Left ventricle myocardium superior (tissue), 1 donor: ENCODE measurements at regions not wholly inside any gene's neighbourhood (a gene's known extent, or its start where the extent isn't known, plus 50 kb on each side); places are given as distances from the start of the nearest gene placed in this dataset.
A peak's percentile ranks its signal among the peaks of the same experiment; 100 is the strongest.
"Not testable (repeated sequence)": the region's sequence is repeated elsewhere in the genome, so short reads cannot be mapped to it uniquely, and the experiment has no call there.

ENCODE experiments used
- ATAC-seq: fragments of 200-7000 bp; cut with Tn5 transposase; one replicate; pipeline ENCODE4 v1.9.1; 2020; ENCODE audit warnings: mild to moderate bottlenecking, moderate library complexity
- DNase-seq: peaks from one replicate; pipeline ENCODE4 v3.0.0-alpha.2; 2020
- intact Hi-C: fragments of 100-400 bp; cut with micrococcal nuclease; formaldehyde crosslinking; loops from one replicate; pipeline ENCODE4 v1.11.0; 2022
- donor health status: DM: no; HTN: yes; CAD: no; lungs with severe emphysema.

GRCh38 chr17:70484050-70484449, 314.7 kb downstream of the KCNJ2 start:
- ATAC-seq (no peak), DNase-seq (no peak)
- intact Hi-C loops = no loop called here

GRCh38 chr17:70484496-70484895, 315.2 kb downstream of the KCNJ2 start:
- DNase-seq (no peak), ATAC-seq (no peak)
- intact Hi-C loops = no loop called here

- DNase-seq (no peak), ATAC-seq (no peak)
- intact Hi-C loops = no loop called here
These were observed 323.0 kb downstream of the KCNJ2 start for GRCh38 chr17:70492368-70492767.

DNA sequence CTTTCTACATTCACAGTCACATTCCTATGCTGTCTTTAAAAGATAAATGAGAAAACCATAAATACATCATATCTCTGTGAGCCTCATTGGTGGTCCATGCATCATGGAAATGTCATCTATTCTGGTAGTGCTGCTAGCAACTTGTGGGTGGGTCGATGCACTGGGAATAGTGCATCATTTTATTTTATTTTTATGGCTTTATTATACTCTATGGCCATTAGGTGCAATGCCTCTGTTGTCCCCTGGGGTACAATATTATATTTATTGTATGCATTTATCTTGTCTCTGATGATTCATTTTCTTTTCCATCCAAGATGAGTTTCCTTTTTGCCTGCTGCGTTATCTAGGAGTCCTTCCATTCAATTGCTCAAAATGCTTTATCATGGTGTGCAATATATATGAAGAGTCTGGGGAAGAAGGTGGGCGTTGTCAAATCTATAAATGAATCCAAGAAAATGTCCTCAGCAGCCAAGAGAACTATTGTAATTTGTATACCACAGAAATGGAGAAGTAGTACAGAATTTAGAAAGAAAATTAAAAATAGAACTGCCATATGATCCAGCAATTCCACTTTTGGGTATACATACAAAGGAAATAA, 324.0 kb downstream of the KCNJ2 start:
- intact Hi-C loops = no loop called here
- DNase-seq (no peak), ATAC-seq (no peak)

DNA sequence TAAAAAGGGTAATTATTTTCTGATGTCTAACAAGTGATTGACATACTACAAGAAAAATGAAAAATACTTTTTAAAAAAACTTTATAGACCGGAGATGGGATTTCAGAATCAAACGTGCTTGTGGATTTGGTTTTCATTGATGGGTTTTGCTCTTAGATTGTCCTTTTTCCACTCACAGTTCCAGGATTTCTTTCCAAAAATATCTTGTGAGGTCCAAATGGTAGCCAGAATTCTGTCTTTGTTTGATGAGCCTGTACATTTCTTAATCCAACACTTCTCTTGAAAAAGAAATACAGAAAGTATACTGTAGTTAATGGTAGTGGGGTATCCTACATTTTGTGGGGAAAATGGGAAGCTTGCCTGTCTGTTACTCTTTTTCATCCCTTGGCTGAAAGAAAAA, 329.3 kb downstream of the KCNJ2 start:
- intact Hi-C loops = no loop called here
- no peak for ATAC-seq
- DNase-seq = no peak

DNA sequence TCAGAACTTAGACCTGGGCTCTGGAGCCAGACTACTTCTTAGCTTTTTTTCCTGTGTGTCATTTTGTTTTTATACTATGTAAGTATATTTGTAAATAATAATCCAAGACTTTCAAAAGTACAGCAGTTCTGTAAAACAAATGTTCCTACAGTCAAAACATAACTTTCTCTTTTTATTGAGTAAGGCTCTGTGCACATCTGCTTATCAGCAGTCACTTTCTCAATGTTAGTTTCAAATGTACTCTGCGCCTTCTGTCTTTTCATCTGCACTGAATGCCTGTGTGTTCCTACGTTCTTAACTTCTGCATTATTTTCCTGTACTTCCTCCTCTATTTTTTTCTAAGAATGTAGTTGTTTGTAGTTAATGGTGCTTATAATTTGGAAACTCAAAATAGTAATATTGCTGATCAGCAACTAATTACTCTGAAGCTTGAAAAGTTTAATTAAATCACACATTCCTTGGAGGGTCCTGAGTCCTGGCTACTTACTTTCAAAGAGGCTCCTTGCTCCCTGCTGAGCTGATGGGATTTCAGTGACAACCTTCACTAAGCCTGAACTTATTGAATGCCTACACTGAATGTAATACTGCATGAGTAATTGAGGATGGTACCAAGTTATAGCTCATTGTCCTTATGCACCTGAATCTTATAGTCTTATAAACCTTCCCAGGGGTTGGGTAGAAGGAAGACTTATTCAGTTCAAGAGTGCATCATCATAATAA, 329.9 kb downstream of the KCNJ2 start:
- ATAC-seq = peak; percentile 62
- DNase-seq = no peak
- intact Hi-C loops = no loop called here

DNA sequence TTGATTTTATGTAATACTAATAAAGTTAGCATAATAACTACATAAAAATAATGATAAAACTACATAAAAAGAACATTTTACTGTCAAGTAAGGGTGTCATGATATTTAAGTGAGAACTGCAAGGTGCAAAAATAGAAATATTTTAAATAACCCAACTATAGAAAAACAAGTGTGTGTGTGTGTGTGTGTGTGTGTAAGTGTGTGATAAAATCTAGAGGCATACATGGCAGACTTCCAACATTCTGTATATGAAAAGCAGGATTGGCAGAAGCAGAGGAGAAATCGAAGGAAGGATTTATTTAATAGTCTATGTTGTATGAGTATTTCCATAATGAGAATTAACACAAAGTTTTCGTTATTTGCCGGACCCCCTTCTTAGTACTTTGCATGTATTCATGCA, 334.1 kb downstream of the KCNJ2 start:
- intact Hi-C loops = no loop called here
- no peak for DNase-seq
- ATAC-seq = no peak

GRCh38 chr17:70510288-70510687, 341.0 kb downstream of the KCNJ2 start:
- intact Hi-C loops = no loop called here
- DNase-seq = no peak
- no peak for ATAC-seq

DNA sequence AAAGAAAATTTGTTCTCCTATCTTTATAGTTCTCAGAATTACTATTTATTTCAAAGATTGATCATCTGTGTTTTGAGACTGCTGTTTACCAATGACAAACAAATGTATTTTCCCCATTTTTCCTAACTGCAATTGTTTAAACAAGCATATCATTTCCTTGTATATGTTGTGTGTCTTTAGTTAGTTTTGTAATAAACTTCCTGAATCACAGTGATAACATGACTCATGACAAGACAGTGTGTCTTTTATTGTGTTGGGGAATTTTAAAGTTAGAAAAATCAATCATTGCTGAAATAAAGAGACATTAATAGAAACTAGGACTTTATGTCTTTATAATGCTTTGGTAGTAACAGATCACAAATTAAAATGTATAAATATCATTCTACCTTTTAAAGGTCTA, 348.5 kb downstream of the KCNJ2 start:
- no peak for ATAC-seq
- intact Hi-C loops = no loop called here
- no peak for DNase-seq

- ATAC-seq (no peak), DNase-seq (no peak)
- intact Hi-C loops = no loop called here
These were observed 350.0 kb downstream of the KCNJ2 start for GRCh38 chr17:70519300-70519699.

GRCh38 chr17:70520447-70520846, 351.1 kb downstream of the KCNJ2 start:
- intact Hi-C loops = no loop called here
- no peak for ATAC-seq
- no peak for DNase-seq

GRCh38 chr17:70520956-70521355, 351.6 kb downstream of the KCNJ2 start:
- ATAC-seq (no peak), DNase-seq (no peak)
- intact Hi-C loops = no loop called here

DNA sequence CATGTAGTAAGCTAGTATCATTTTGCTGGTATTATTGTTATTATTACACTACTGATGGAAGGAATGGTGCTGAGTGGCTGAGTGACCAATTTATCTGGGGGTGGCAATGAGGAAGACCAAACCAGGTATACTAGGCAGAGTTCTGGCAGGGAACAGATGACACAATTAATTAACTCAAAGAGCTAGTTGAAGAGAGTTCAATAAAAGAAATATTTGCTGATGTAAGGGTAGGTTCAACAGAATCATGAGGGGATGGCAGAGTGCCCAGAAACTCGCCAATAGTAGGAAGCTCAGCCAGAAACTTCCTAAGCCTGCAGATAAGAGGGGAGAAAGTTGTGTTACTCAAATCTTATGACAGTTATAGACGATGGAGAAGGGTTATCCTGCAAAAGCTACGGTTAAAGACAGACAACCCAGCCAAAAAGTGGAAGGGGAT, 352.5 kb downstream of the KCNJ2 start:
- DNase-seq (peak; percentile 62), ATAC-seq (peak; percentile 89)
- intact Hi-C loops = no loop called here

DNA sequence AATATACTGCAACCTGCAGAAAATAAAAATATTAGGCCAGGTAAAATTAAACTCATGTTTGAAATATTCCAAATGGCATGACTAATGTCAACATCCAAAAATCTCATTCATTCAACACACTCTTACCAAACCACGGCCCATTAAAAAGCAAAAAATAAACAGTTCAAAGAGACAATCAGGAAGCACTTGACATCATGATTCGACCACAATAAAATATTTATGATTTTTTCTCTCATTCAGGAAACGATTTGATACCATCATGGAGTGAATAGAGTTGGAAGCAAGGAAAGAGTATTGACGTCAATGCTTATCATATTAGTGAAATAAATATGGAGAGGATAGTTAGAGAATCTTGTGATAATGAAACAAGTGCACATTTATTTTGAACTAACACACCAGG, 354.1 kb downstream of the KCNJ2 start:
- DNase-seq (no peak), ATAC-seq (no peak)
- intact Hi-C loops = no loop called here

DNA sequence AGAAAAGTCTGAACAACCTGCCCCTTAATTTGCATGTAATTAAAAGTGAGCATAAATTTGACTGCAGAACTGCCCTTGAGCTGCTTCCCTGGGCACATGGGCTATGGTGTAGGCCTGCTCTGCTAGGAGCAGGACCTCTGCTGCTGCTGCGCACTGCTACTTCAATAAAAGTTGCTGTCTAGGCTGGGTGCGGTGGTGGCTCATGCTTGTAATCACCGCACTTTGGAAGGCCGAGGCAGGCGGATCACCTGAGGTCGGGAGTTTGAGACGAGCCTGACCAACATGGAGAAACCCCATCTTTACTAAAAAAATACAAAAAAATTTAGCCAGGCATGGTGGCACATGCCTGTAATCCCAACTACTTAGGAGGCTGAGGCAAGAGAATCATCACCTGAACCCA, 355.7 kb downstream of the KCNJ2 start:
- DNase-seq, intact Hi-C loops, ATAC-seq: not testable (repeated sequence)

DNA sequence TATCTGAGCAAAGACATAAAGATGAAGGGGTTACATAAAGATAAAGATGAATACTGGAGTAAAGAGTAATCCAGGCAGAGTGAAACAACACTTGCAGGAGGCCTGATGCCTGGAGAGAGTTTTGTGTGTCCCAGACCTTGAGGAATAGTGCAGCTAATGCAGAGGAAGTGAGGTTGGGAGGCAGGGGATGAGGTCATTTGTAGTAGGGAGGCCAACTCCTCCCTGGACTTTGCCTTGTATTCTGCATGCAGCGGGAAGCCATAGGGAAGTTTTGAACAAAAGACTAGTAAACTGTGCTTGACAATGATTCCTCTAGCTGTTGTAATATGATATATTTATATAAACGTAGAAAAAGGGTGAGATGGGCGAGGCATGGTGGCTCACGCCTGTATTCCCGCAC, 356.6 kb downstream of the KCNJ2 start:
- intact Hi-C loops = no loop called here
- ATAC-seq (no peak), DNase-seq (no peak)

GRCh38 chr17:70527364-70527888, 358.1 kb downstream of the KCNJ2 start:
- DNase-seq = no peak
- peak; percentile 90 for ATAC-seq
- intact Hi-C loops = no loop called here

DNA sequence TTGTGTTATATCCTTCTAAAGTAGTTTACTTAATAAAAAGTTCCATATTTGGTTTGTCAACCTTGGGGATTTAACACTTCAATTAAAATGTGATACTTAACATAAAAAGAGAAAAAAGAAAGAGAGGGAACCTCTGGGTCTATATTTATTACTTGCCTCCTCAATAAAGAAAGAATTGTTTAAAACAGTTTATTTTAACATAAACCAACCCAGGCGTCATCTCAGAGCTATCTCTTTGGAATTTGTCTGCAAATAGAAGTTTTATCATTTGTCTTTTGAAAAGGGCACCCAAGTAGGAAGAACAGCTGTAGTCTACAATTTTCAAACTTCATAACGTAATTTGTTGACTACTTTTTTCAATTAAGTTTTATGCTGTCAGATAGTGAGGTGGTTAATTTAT, 364.1 kb downstream of the KCNJ2 start:
- DNase-seq = no peak
- intact Hi-C loops = no loop called here
- ATAC-seq = no peak

DNA sequence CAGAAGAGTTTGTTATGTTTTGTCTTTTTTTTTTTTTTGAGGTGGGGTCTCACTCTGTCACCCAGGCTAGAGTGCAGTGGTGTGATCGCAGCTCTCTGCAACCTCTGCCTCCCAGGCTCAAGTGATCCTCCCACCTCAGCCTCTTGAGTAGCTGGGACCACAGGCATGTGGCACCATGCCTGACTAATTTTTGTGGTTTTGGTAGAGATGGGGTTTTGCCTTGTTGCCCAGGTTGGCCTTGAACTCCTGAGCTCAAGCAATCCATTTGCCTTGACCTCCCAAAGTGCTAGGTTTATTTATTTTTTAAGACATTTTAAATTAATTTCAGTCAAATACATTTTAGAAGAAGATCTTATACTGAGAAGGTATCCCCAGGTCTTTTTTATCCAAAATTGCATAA, 366.7 kb downstream of the KCNJ2 start:
- intact Hi-C loops = no loop called here
- DNase-seq = no peak
- no peak for ATAC-seq

DNA sequence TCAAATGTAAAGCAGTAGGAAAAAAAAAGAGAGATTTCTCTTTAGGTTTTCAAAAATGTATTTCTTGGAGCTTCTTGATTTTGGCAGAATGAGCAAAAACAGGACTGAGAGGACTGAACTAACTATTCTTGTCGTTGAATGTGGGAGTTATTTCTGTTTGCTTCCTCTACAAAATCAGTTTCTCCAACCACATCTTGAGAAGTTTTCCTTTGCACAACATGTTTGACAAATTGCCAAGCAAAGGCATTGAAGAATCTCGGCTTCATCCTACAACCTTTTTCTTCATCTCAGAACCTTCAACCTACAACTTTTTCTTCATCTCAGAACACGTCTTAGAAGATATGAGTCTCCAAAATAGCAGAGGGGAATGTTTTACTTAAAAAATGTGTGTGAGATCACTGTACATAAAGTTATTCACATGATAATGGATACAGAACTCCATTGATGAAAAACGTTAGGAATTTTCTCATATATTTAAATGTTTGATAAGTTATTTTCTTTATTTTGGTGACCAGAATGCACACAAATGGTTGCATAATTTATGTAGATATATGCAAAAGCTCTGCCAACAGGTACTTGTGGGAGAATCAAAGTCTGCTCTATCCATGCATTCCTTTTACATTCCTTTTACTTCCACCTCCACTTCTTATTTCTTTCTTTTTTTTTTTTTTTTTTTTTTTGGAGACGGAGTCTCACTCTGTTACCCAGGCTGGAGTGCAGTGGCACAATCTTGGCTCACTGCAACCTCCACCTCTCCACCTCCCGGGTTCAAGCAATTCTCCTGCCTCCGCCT, 370.0 kb downstream of the KCNJ2 start:
- ATAC-seq (no peak), DNase-seq (no peak)
- intact Hi-C loops = no loop called here
